ENCODE measurements at regions not wholly inside any gene's neighbourhood (a gene's known extent, or its start where the extent isn't known, plus 50 kb on each side); places are given as distances from the start of the nearest gene placed in this dataset.

DNA sequence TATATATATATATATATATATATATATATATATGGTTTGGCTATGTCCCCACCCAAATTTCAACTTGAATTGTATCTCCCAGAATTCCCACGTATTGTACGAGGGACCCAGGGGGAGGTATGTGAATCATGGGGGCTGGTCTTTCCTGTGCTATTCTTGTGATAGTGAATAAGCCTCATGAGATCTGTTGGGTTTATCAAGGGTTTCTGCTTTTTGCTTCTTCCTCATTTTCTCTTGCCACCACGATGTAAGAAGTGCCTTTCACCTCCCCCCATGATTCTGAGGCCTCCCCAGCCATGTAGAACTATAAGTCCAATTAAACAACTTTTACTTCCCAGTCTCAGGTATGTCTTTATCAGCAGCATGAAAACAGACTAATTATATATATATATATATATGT, 52.3 kb upstream of the ADAMTS2 start:
- TF ChIP-seq GATA2 (IDR thresholded peaks at IDR 0.05; ENCODE audit: low read depth, low read length) = no peak
- no peak for TF ChIP-seq GATA3 (IDR thresholded peaks at IDR 0.05; ENCODE audit: low read depth, low read length)
